Hepatic stellate cell (primary cell): ENCODE measurements at regions not wholly inside any gene's neighbourhood (a gene's known extent, or its start where the extent isn't known, plus 50 kb on each side); places are given as distances from the start of the nearest gene placed in this dataset.
"Not testable (repeated sequence)": the region's sequence is repeated elsewhere in the genome, so short reads cannot be mapped to it uniquely, and the experiment has no call there.

Experiments used
- DNase-seq: peaks from one replicate; pipeline ENCODE4 v3.0.0; 2011; ENCODE audit warnings: low spot score

DNA sequence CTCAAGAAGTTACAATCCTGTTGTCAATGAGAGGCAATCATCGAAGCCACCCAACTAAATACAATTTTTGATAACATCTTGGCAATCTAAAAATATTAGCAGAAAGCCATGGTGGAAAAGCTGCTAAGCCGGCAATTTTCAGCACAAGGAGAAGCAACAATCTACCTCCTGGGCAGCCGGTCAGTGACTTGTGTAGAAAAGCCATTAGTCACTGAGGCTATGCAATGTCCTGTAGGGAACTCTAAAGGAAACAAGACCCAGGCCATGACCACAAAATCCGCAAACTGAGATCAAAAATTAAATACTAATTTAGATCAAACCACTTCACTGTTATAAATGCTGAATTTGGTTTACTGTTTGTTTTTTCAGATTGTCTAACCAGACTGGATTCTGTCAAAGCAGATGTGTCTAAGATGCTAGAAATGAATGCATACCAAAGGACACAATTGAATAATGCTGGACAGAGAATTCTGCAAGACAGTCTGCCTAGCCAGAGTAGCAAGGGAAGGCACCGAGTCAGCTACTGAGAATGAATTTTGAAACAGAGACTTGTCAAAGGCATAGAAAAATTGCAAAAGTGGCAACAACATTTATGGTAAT, 384.8 kb downstream of the PRELID2 start:
- DNase-seq = peak; percentile 8

GRCh38 chr5:145449794-145450193, 385.3 kb downstream of the PRELID2 start:
- peak; percentile 4 for DNase-seq

- DNase-seq = not testable (repeated sequence)
Measured at GRCh38 chr5:145446875-145447274, 388.3 kb downstream of the PRELID2 start.

- DNase-seq = no peak
Measured at GRCh38 chr5:145446412-145446811, 388.7 kb downstream of the PRELID2 start.

DNA sequence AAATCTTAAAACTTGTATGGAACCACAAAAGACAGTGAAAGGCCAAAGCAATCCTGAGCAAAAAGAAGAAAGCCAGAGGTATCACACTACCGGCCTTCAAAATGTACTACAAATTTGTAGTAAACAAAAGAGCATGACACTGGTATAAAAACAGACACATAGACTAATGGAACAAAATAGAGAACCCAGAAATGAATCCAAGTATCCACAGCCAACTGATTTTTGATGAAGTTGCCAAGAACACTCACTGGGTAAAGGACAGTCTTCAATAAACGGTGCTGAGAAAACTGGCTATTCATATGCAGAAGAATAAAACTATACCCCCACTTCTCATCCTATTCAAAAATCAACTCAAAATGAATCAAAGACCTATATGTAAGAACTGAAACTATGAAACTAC, 390.1 kb downstream of the PRELID2 start:
- no peak for DNase-seq

DNA sequence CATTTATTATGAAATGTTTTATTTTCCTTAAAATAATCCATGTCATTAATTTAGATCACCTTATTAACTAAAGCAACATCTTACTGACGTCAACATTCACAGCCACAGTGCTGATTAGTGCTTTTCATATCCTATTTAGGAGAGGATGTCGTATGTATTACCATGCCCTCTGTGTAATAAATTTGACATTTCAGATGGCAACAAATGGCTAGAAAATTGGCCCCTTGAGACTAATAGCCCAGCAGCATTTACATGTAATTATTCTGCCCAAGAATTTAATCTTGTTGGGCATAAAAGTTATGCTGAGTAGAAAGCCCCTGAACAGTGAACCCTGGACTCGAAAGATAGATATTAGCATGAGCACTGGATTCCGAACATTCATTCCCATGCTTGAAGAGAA, 391.2 kb downstream of the PRELID2 start:
- DNase-seq = no peak

DNA sequence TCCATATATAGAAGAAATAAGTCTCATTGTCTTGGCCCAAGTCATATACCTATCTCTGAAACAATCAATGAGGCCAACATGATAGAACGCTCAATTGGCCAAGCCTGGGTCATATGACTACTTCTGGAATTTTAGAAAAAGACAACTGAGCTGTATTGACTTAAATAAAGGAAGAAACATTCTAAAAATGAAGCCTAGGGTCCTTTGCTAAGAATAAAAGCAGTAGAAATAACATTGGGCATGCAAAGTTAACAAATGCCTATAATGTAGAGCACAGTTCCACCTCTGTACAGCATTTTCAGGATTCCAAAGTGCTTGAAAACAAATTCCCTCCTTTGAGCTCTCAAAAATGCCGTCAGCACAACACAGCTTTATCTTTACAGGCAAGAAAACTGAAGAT, 391.8 kb downstream of the PRELID2 start:
- DNase-seq = no peak

- DNase-seq = not testable (repeated sequence)
Measured at GRCh38 chr5:145442661-145443060, 392.5 kb downstream of the PRELID2 start.

GRCh38 chr5:145441228-145441627, 393.9 kb downstream of the PRELID2 start:
- no peak for DNase-seq

- DNase-seq = no peak
Measured at GRCh38 chr5:145437627-145438026, 397.5 kb downstream of the PRELID2 start.

- no peak for DNase-seq
Measured at GRCh38 chr5:145433077-145433476, 402.1 kb downstream of the PRELID2 start.

DNA sequence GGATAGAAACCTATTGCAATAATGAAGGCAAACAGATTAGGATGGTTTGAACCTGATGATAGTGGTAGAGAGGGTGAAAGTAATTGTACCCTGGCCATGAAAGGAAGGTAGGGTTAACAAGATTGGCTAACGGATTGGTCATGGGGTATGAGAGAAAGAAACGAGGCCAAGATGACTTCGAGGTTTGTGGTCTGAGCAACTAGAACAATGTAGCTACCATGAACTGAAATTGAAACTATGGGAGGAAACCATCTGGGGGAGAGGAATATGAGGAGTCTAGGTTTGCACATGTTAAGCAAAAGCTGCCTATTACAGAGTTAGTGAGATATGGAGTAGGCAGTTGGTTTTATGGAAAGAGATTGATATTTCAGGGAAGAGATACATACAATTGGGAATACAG, 406.0 kb downstream of the PRELID2 start:
- no peak for DNase-seq

- no peak for DNase-seq
Measured at GRCh38 chr5:145408048-145408341, 427.1 kb downstream of the PRELID2 start.

GRCh38 chr5:145407300-145408047, 427.7 kb downstream of the PRELID2 start:
- no peak for DNase-seq

DNA sequence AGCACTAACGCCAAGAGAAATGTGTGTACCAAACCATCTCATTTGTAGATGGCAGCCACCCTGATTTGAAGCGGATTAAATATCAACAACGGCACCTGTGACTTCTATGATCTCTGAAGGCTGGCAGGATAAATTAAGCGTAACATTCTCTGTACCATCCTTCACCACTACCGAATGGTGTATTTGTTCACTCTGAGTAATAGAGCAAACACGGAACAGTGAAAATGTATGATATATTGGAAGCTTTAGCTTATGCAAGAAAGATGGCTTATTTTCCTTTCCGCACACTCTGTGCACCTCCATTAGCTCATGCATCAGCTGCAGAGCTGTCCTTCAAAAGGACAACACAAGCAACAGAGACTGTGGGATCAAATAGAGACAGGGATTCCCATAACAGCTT, 431.1 kb downstream of the PRELID2 start:
- no peak for DNase-seq

DNA sequence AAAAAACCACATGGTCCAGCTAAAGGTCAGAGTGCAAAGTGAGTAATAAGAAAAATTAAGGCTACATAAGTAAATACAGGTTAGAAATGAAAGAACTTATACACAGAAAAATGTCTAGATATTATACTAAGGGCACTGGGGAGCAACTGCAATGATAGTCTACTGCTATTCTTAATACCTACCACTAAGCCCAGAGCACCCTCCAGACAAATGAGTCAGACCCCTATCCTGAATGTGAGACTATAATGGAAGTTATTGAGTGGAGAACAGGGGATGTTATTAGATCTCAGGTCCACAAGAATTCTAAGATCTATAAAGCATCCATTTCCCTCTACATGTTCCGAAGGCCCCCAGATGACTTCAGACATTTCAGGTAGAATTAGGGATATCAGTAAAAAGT, 438.3 kb downstream of the PRELID2 start:
- peak; percentile 1 for DNase-seq

GRCh38 chr5:145395151-145395550, 440.0 kb downstream of the PRELID2 start:
- DNase-seq = not testable (repeated sequence)

DNA sequence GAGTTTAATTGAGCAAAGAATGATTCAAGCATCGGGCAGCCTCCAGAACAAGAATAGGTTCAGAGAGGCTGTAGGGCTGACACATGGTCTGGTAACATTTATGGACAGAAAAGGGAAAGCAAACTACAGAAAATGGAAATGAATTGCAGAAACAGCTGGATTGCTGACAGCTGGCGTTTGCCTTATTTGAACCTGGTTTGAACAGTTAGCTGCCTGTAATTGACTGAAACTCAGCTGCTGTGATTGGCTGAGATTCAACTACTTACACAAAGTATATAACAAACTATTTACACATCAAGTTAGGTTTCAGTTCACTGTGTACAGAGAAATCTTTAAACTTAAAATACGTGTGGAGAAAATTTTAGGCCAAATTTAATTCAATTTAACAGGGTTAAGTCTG, 441.7 kb downstream of the PRELID2 start:
- DNase-seq = no peak

- DNase-seq = no peak
Measured at GRCh38 chr5:145389047-145389446, 446.1 kb downstream of the PRELID2 start.

DNA sequence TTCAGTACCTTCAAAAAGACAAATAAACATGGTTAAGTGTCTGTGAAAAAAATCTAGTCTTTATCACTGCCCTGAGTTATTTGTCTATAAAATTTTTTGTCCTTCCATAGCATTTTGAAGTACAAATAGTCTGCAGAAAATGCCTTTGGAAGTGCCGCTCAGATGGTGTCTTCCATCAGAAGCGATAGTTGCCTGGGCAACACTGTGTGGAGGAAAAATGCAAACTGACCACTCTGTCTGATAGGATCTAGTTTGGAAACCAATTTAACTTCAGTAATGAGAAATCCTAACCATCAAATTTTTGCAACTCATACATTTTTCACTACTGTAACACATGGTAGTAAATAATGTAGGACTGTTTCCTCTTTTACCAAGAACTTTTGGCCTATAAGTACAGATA, 449.9 kb downstream of the PRELID2 start:
- no peak for DNase-seq

DNA sequence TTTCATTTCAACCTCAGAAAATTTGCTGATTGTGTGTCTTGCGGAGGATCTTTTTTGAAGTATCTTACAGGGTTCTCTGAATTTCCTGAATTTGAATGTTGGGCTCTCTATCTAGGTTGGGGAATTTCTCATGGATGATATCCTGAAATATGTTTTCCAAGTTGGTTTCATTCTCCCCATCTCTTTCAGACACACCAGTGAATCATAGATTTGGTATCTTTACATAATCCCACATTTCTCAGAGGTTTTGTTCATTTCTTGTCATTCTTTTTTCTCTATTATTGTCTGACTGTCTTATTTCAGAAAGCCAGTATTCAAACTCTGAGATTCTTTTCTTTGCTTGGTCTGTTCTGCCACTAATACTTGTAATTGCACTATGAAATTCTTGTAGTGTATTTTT, 456.9 kb downstream of the PRELID2 start:
- DNase-seq = no peak

- no peak for DNase-seq
Measured at GRCh38 chr5:145375521-145375920, 459.6 kb downstream of the PRELID2 start.

DNA sequence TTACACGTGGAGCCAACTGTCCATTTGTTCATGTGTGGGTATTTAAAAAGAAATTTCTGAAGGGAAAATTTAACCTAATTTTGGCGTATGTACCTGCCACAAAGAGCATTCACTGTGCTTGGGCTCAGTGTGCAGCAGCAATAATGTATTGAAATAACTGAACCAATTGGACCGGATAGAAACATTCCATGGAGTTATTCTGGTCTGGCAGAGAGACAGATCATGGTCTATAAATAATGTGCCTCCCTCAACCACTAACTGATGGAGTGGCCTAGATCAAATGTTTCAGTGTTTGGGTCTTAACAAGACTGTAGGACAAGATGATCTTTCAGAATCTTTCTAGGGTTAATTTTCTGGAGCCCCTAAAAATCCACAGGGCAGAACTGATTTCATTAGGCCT, 469.7 kb downstream of the PRELID2 start:
- no peak for DNase-seq

DNA sequence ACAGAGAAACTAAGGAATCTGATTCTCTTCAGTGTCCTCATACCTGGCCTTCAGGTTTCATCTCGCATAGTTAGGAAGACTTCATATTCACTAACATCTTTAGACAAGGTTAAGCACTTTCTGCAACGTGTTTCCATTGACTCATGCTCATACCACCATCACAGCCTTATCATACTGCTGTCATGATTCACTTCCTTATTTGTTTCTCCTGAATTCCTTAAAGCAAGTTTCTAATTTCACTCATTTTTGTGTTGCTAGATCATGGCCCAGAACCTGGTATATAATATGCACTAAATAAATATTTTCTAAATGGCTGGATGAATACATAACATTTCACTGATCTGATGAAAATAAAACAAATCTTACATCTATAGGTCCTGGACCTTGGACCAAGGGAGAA, 472.9 kb downstream of the PRELID2 start:
- DNase-seq = peak; percentile 14
